Osteocyte (in vitro differentiated cells): ENCODE measurements at regions not wholly inside any gene's neighbourhood (a gene's known extent, or its start where the extent isn't known, plus 50 kb on each side); places are given as distances from the start of the nearest gene placed in this dataset.

ENCODE experiments used
- DNase-seq: peaks from one replicate; pipeline ENCODE4 v3.0.0; 2021; ENCODE audit warnings: mixed read lengths; ENCODE audit not compliant: unreplicated experiment; ENCODE audit errors: extremely low spot score
- H3K27ac Mint-ChIP-seq: one replicate; pipeline ENCODE4 v1.8.0; 2021; ENCODE audit warnings: mild to moderate bottlenecking, mixed read lengths; ENCODE audit not compliant: unreplicated experiment
- H3K27me3 Mint-ChIP-seq: one replicate; pipeline ENCODE4 v1.8.0; 2021; ENCODE audit warnings: mixed read lengths; ENCODE audit not compliant: unreplicated experiment
- H3K36me3 Mint-ChIP-seq: one replicate; pipeline ENCODE4 v1.8.0; 2021; ENCODE audit warnings: mixed read lengths; ENCODE audit not compliant: unreplicated experiment
- H3K4me1 Mint-ChIP-seq: one replicate; pipeline ENCODE4 v1.8.0; 2021; ENCODE audit warnings: mixed read lengths; ENCODE audit not compliant: unreplicated experiment
- H3K4me3 Mint-ChIP-seq: one replicate; pipeline ENCODE4 v1.8.0; 2021; ENCODE audit warnings: mild to moderate bottlenecking, moderate library complexity, mixed read lengths; ENCODE audit not compliant: unreplicated experiment
- H3K9me3 Mint-ChIP-seq: one replicate; pipeline ENCODE4 v1.8.0; 2021; ENCODE audit warnings: mixed read lengths; ENCODE audit not compliant: unreplicated experiment
- TF ChIP-seq, protein P1 (sequence below): fragments of 200-600 bp; sonication (generic); IDR thresholded peaks from 2 replicates; pipeline ENCODE4 v1.5.0; 2021; ENCODE audit warnings: antibody characterized with exemption, mild to moderate bottlenecking, moderate library complexity

DNA sequence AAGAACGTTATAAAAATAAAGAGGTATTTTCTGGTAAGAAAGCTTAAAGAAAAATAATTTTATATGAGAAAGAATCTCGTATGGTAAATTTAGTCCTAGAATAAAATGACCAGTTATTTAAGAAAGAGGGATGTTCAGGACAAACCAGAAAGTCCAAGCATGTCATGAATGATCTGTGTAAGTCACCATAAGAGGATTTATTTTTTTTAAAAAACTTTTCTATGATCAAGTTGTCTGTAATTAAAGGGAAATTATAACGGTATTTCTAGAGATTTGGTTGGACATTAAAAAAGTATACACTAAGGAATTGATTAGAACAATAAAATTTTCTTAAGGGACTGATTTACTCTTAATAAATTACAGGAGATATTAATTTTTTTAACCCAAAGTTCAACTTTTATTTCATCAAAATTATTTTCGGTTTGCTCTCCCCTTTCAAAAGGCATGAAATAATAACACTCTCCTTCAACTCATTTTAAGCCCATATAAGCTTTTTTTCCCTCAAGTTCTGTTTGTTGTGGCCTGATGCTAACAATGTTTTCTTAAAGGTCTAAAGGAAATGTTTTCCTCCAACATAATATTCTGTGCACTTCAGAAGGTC lies 49.9 kb upstream of the CPSF6 start:
- Mint-ChIP-seq H3K4me1 (no peaks in the 10 kb centered on the region), H3K27ac (no peak overlapping the region), H3K36me3 (peaks cover 5% of the 10 kb centered on the region), H3K9me3 (peaks cover 23% of the 10 kb centered on the region), H3K4me3 (no peak overlapping the region), H3K27me3 (no peaks in the 10 kb centered on the region)
- TF ChIP-seq, protein P1, sequence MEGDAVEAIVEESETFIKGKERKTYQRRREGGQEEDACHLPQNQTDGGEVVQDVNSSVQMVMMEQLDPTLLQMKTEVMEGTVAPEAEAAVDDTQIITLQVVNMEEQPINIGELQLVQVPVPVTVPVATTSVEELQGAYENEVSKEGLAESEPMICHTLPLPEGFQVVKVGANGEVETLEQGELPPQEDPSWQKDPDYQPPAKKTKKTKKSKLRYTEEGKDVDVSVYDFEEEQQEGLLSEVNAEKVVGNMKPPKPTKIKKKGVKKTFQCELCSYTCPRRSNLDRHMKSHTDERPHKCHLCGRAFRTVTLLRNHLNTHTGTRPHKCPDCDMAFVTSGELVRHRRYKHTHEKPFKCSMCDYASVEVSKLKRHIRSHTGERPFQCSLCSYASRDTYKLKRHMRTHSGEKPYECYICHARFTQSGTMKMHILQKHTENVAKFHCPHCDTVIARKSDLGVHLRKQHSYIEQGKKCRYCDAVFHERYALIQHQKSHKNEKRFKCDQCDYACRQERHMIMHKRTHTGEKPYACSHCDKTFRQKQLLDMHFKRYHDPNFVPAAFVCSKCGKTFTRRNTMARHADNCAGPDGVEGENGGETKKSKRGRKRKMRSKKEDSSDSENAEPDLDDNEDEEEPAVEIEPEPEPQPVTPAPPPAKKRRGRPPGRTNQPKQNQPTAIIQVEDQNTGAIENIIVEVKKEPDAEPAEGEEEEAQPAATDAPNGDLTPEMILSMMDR: no peak
- DNase-seq: no peak
